Loucy (cell line): ENCODE measurements at regions not wholly inside any gene's neighbourhood (a gene's known extent, or its start where the extent isn't known, plus 50 kb on each side); places are given as distances from the start of the nearest gene placed in this dataset.
A peak's percentile ranks its signal among the peaks of the same experiment; 100 is the strongest.

Source experiments
- H2AFZ ChIP-seq: fragments of 200-600 bp; sonication (generic); 2 replicates; pipeline ENCODE4 v1.6.0; 2016; ENCODE audit warnings: antibody characterized with exemption, mild to moderate bottlenecking, low read length, moderate library complexity
- H3F3A ChIP-seq: fragments of 200-600 bp; 2 replicates; pipeline ENCODE4 v1.6.0; 2016; ENCODE audit warnings: antibody characterized with exemption, low read depth, mild to moderate bottlenecking
- H3K27me3 ChIP-seq: fragments of 200-600 bp; sonication (generic); 2 replicates; pipeline ENCODE4 v1.6.1; 2014; ENCODE audit warnings: low read length, mild to moderate bottlenecking; ENCODE audit not compliant: insufficient read depth, poor library complexity, severe bottlenecking
- H3K36me3 ChIP-seq: fragments of 200-600 bp; sonication (generic); 2 replicates; pipeline ENCODE4 v1.6.1; 2016; ENCODE audit warnings: low read length; ENCODE audit not compliant: insufficient read depth
- H3K4me1 ChIP-seq: fragments of 200-600 bp; sonication (generic); 2 replicates; pipeline ENCODE4 v1.5.1; 2014; ENCODE audit warnings: low read length, mild to moderate bottlenecking; ENCODE audit not compliant: insufficient read depth, poor library complexity, severe bottlenecking
- H3K4me2 ChIP-seq: fragments of 200-600 bp; sonication (generic); 2 replicates; pipeline ENCODE4 v1.6.0; 2014; ENCODE audit warnings: antibody characterized with exemption, low read length, low read depth, mild to moderate bottlenecking; ENCODE audit not compliant: poor library complexity, severe bottlenecking
- H3K4me3 ChIP-seq: fragments of 200-600 bp; sonication (generic); 2 replicates; pipeline ENCODE4 v1.5.1; 2014; ENCODE audit warnings: low read length, mild to moderate bottlenecking, mixed read lengths; ENCODE audit not compliant: poor library complexity, severe bottlenecking
- H3K79me2 ChIP-seq: fragments of 200-600 bp; sonication (generic); 2 replicates; pipeline ENCODE4 v1.6.1; 2014; ENCODE audit warnings: low read length; ENCODE audit not compliant: insufficient read depth
- H3K9ac ChIP-seq: fragments of 200-600 bp; sonication (generic); 2 replicates; pipeline ENCODE4 v1.6.0; 2014; ENCODE audit warnings: mild to moderate bottlenecking, low read depth, low read length, moderate library complexity; ENCODE audit not compliant: poor library complexity, severe bottlenecking
- H3K9me2 ChIP-seq: fragments of 200-600 bp; sonication (generic); replicated peaks from 2 replicates; pipeline ENCODE4 v1.6.1; 2016; ENCODE audit warnings: low read depth, low read length, mixed read lengths
- H3K9me3 ChIP-seq: fragments of 200-600 bp; sonication (generic); 2 replicates; pipeline ENCODE4 v1.6.1; 2014; ENCODE audit warnings: mild to moderate bottlenecking, antibody characterized with exemption, low read length, low read depth; ENCODE audit not compliant: insufficient read depth
- H4K20me1 ChIP-seq: fragments of 200-600 bp; sonication (generic); 2 replicates; pipeline ENCODE4 v1.6.0; 2014; ENCODE audit warnings: antibody characterized with exemption, low read length, mild to moderate bottlenecking; ENCODE audit not compliant: insufficient read depth, poor library complexity, severe bottlenecking
- CTCF ChIP-seq: fragments of 200-600 bp; sonication (generic); conservative IDR thresholded peaks from 2 replicates; pipeline ENCODE4 v1.5.1; 2014; ENCODE audit warnings: mild to moderate bottlenecking, antibody characterized with exemption, low read length
- EZH2phosphoT487 ChIP-seq: fragments of 200-600 bp; IDR thresholded peaks from 2 replicates; pipeline ENCODE4 v1.6.1; 2018; ENCODE audit warnings: antibody characterized with exemption, mild to moderate bottlenecking, moderate library complexity, borderline replicate concordance

GRCh38 chr12:131603106-131603938 lies 107.6 kb upstream of the SFSWAP start:
- Histone ChIP-seq H4K20me1 (no peaks in the 10 kb centered on the region), H3K36me3 (no peaks in the 10 kb centered on the region), H3K4me2 (peak overlapping the region; percentile 92), H3K79me2 (no peaks in the 10 kb centered on the region), H3K9ac (peak overlapping the region; percentile 82), H3K27me3 (no peaks in the 10 kb centered on the region), H3K9me2 (no peaks in the 10 kb centered on the region), H3K4me3 (peak overlapping the region; percentile 70), H3F3A (peaks cover 5% of the 10 kb centered on the region; the same call in 1 of the 2 replicates), H2AFZ (no peak overlapping the region), H3K4me1 (peaks cover 48% of the 10 kb centered on the region), H3K9me3 (no peaks in the 10 kb centered on the region)
- TF ChIP-seq CTCF: no peak
- no peak for TF ChIP-seq EZH2phosphoT487

GRCh38 chr12:131603939-131604795 lies 106.7 kb upstream of the SFSWAP start:
- peak overlapping the region; percentile 92 for H3K4me2 ChIP-seq

GRCh38 chr12:131604859-131605258 lies 106.0 kb upstream of the SFSWAP start:
- H4K20me1 ChIP-seq: no peaks in the 10 kb centered on the region
- TF ChIP-seq CTCF (no peak), EZH2phosphoT487 (no peak)
- no peaks in the 10 kb centered on the region for H3K9me3 ChIP-seq
- peak overlapping the region; percentile 70 for H3K4me3 ChIP-seq
- H3K27me3 ChIP-seq: no peaks in the 10 kb centered on the region
- H3F3A ChIP-seq: peaks cover 5% of the 10 kb centered on the region; the same call in 1 of the 2 replicates
- peak overlapping the region; percentile 92 for H3K4me2 ChIP-seq
- no peaks in the 10 kb centered on the region for H3K9me2 ChIP-seq
- H3K36me3 ChIP-seq: no peaks in the 10 kb centered on the region
- H3K4me1 ChIP-seq: peaks cover 52% of the 10 kb centered on the region
- no peak overlapping the region for H2AFZ ChIP-seq
- no peaks in the 10 kb centered on the region for H3K79me2 ChIP-seq
- H3K9ac ChIP-seq: peak overlapping the region; percentile 63

More at GRCh38 chr12:131603939-131604795, 106.7 kb upstream of the SFSWAP start:
- H3K27me3 ChIP-seq: no peaks in the 10 kb centered on the region
- TF ChIP-seq EZH2phosphoT487 (no peak), CTCF (no peak)
- peak overlapping the region; percentile 70 for H3K4me3 ChIP-seq
- H2AFZ ChIP-seq: peak overlapping the region; percentile 52; the same call in 1 of the 2 replicates
- no peaks in the 10 kb centered on the region for H3K79me2 ChIP-seq
- H3K36me3 ChIP-seq: no peaks in the 10 kb centered on the region
- H3K9ac ChIP-seq: peak overlapping the region; percentile 82
- no peaks in the 10 kb centered on the region for H3K9me2 ChIP-seq
- H4K20me1 ChIP-seq: no peaks in the 10 kb centered on the region
- no peaks in the 10 kb centered on the region for H3K9me3 ChIP-seq
- H3F3A ChIP-seq: peaks cover 5% of the 10 kb centered on the region; the same call in 1 of the 2 replicates
- peaks cover 48% of the 10 kb centered on the region for H3K4me1 ChIP-seq
